Liver (tissue), 3 donors: ENCODE measurements at regions not wholly inside any gene's neighbourhood (a gene's known extent, or its start where the extent isn't known, plus 50 kb on each side); places are given as distances from the start of the nearest gene placed in this dataset.

Experiments used
- EGR1 ChIP-seq, 2 donors: IDR thresholded peaks; 2 replicates each; pipeline ENCODE4 v1.6.1; 2016 to 2018; ENCODE audit warnings: antibody characterized with exemption in 2 of 2, low read depth in 2 of 2
- RAD21 ChIP-seq, 2 donors: IDR thresholded peaks; 2 replicates each; pipeline ENCODE4 v1.6.1; 2016; ENCODE audit warnings: antibody characterized with exemption in 2 of 2, mild to moderate bottlenecking in 2 of 2
- SP1 ChIP-seq: IDR thresholded peaks from 2 replicates; pipeline ENCODE4 v1.6.1; 2018; ENCODE audit warnings: antibody characterized with exemption, mild to moderate bottlenecking
- TF ChIP-seq, protein P1 (sequence below): fragments of 150-350 bp; IDR thresholded peaks from 2 replicates; pipeline ENCODE4 v1.5.1; 2017; ENCODE audit warnings: improper control_type of control experiment, low read depth, low read length; ENCODE audit not compliant: missing input control
- TF ChIP-seq, protein P2 (sequence below): IDR thresholded peaks from 2 replicates; pipeline ENCODE4 v1.6.1; 2016; ENCODE audit warnings: antibody characterized with exemption
- donor health status: healthy.
- donor health status: healthy.

DNA sequence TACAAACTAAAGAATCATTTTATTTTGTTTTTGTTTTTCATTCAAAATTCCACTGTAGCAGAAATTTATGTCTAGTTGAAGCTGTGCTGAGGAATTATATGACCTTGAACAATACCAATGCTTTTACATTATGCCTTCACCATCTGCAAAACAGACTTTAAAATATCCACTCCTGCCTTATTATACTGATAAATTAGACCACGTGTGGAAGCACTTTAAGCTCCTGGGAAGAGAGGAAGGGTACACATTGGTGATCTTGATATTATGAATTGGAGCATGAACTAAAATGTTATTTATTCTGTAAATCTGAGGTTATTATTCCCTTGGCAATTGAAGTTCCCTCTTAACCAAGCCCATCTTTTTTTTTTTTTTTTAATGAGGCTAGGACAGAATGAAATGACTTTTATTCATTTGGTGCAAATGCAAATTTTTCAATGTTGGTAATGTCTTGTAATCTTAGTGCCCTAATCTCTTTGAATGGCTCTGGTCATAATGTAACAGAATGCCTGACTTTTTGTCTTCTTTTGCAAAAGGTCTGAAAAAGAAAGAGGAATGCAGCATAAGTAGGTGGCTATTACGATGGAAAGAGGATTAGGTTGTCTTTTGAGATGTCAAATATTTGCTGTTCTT, 139.9 kb upstream of the COBL start:
- TF ChIP-seq, protein P1, sequence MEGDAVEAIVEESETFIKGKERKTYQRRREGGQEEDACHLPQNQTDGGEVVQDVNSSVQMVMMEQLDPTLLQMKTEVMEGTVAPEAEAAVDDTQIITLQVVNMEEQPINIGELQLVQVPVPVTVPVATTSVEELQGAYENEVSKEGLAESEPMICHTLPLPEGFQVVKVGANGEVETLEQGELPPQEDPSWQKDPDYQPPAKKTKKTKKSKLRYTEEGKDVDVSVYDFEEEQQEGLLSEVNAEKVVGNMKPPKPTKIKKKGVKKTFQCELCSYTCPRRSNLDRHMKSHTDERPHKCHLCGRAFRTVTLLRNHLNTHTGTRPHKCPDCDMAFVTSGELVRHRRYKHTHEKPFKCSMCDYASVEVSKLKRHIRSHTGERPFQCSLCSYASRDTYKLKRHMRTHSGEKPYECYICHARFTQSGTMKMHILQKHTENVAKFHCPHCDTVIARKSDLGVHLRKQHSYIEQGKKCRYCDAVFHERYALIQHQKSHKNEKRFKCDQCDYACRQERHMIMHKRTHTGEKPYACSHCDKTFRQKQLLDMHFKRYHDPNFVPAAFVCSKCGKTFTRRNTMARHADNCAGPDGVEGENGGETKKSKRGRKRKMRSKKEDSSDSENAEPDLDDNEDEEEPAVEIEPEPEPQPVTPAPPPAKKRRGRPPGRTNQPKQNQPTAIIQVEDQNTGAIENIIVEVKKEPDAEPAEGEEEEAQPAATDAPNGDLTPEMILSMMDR: no peak
- TF ChIP-seq RAD21 (IDR thresholded peaks at IDR 0.05) (no peak), SP1 (no peak), EGR1 (IDR thresholded peaks at IDR 0.05; ENCODE audit: low read depth in 2 of 2) (no peak)
- TF ChIP-seq, protein P2, sequence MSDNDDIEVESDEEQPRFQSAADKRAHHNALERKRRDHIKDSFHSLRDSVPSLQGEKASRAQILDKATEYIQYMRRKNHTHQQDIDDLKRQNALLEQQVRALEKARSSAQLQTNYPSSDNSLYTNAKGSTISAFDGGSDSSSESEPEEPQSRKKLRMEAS: no peak
